Pancreas (tissue), 10 donors: ENCODE measurements at regions not wholly inside any gene's neighbourhood (a gene's known extent, or its start where the extent isn't known, plus 50 kb on each side); places are given as distances from the start of the nearest gene placed in this dataset.
"Not testable (repeated sequence)": the region's sequence is repeated elsewhere in the genome, so short reads cannot be mapped to it uniquely, and the experiment has no call there.

Source experiments
- ATAC-seq, 4 donors: fragments of 200-7000 bp; cut with Tn5 transposase; one replicate each; pipeline versions ENCODE4 v1.8.0 to v1.9.1; 2020; ENCODE audit warnings: mild to moderate bottlenecking in 4 of 4, moderate library complexity in 4 of 4
- DNase-seq, 6 donors: peaks; one replicate each; pipeline ENCODE4 v3.0.0-alpha.2; 2020
- FAIRE-seq: peaks from 2 replicates; lab custom pipeline; 2012; peaks lifted over from hg19 to GRCh38; lab: Jason Lieb, UNC
- H3K27ac ChIP-seq, 4 donors: fragments of 200-600 bp; sonication (generic); 1 replicate in 3 of 4; 2 replicates in 1 of 4; pipeline versions ENCODE4 v1.5.0 to v1.8.0; 2020
- H3K27me3 ChIP-seq, 4 donors: fragments of 200-600 bp; one replicate each; pipeline ENCODE4 v1.8.0; 2021
- H3K36me3 ChIP-seq, 3 donors: fragments of 200-600 bp; sonication (generic) in 1 of 3; one replicate each; pipeline versions ENCODE4 v1.5.0 to v1.8.0; 2020 to 2021
- H3K4me1 ChIP-seq, 3 donors: fragments of 200-600 bp; one replicate each; pipeline ENCODE4 v1.8.0; 2021
- H3K4me3 ChIP-seq, 4 donors: fragments of 200-600 bp; sonication (generic) in 2 of 4; one replicate each; pipeline versions ENCODE4 v1.5.0 to v1.8.0; 2020 to 2021
- H3K9me3 ChIP-seq, 4 donors: fragments of 200-600 bp; one replicate each; pipeline ENCODE4 v1.8.0; 2021
- WGBS, 2 donors: extraction: QIAGEN DNeasy Blood & Tissue Kit; methylation state at CpG; one replicate each; pipeline ENCODE4 v1.1.7; 2013; 5-methylcytosine and 5-hydroxymethylcytosine counted together
- intact Hi-C, 3 donors: fragments of 100-400 bp; cut with DNase I; formaldehyde crosslinking; loops; one replicate each; pipeline versions ENCODE4 v1.11.1 to v1.14.2; 2022
- TF ChIP-seq, protein P1 (sequence below), 4 donors: fragments of 200-600 bp; sonication (generic) in 3 of 4; IDR thresholded peaks; one replicate each; pipeline versions ENCODE4 v1.5.0 to v1.8.0; 2021; ENCODE audit warnings: antibody characterized with exemption in 4 of 4
- donor health status: healthy with polysubstance abuse.
- donor health status: DM: no; HTN: no; CAD: no; lungs with moderate emphysema.
- donor health status: DM: no; HTN: no; CAD: no.
- donor health status: control.
- donor health status: control.
- donor health status: Bipolar disorder and iron deficiency.
- donor health status: DM: yes; HTN: yes; CAD: no.
- donor health status: DM: no; HTN: no; CAD: no.
- donor health status: DM: no; HTN: no; CAD: no.
- donor health status: DM: yes; HTN: yes; CAD: no.

DNA sequence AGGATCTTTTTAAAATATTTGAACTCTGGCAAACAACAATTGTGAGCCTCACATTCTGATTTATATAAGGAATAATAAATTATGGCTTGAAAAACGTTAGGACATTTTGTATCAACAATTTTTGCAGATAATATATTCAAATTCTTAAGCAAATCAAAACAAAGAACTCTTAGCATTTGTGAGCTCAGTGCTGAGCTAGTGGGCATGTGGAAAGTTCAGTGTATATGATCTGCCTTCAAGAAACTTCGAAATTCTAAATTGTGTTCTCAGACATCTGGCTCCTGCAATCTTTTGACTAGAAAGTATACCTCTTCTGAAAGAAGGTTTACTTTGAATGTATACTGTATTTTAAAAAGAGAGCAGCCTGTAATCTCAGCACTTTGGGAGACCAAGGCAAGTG, 122.3 kb upstream of the NEIL3 start:
- no peaks in the 10 kb centered on the region for H3K27me3 ChIP-seq
- H3K4me3 ChIP-seq: no peak overlapping the region
- no peak for ATAC-seq
- TF ChIP-seq, protein P1, sequence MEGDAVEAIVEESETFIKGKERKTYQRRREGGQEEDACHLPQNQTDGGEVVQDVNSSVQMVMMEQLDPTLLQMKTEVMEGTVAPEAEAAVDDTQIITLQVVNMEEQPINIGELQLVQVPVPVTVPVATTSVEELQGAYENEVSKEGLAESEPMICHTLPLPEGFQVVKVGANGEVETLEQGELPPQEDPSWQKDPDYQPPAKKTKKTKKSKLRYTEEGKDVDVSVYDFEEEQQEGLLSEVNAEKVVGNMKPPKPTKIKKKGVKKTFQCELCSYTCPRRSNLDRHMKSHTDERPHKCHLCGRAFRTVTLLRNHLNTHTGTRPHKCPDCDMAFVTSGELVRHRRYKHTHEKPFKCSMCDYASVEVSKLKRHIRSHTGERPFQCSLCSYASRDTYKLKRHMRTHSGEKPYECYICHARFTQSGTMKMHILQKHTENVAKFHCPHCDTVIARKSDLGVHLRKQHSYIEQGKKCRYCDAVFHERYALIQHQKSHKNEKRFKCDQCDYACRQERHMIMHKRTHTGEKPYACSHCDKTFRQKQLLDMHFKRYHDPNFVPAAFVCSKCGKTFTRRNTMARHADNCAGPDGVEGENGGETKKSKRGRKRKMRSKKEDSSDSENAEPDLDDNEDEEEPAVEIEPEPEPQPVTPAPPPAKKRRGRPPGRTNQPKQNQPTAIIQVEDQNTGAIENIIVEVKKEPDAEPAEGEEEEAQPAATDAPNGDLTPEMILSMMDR (IDR thresholded peaks at IDR 0.05): no peak
- DNase-seq: no peak
- intact Hi-C loops: no loop called here
- no peak overlapping the region for H3K27ac ChIP-seq
- no peaks in the 10 kb centered on the region for H3K36me3 ChIP-seq
- 38 to 51% methylated on average over 2 of the region's 2 CpGs for WGBS, 2 donors
- peaks cover 0 to 11% (median 7%) of the 10 kb centered on the region in 3 donors for H3K4me1 ChIP-seq
- FAIRE-seq: no peak
- no peaks in the 10 kb centered on the region for H3K9me3 ChIP-seq

DNA sequence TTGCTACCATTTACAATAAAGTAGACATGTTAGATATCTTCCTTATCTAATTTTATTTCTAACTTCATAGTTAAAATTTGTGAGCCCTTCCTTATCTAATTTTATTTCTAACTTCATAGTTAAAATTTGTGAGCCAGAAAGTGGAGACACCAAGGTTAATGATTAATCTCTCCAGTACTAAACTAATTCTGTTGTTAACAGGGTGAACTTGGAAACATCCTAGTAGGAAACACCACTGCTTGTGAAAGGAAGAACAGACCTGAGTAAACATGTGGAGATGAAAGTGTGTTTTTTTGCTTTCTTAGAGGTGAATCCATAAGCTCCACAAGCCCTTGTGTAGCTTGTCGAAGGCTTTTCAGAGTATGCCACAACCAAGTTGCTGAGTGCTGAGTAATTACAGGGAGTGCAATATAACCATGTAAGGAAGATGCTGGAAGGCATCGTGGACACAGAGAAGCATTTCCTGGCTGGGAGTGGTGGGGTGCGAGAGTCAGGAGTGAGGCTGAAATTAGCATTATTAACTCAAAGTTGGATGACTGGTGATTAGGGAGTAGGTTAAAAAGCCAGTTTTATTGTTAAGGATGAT, 118.6 kb upstream of the NEIL3 start:
- H3K4me1 ChIP-seq: peaks cover 0 to 11% (median 7%) of the 10 kb centered on the region in 3 donors
- ATAC-seq: peak in 3 of 4 donors; percentile 27 to 49 (median 38)
- H3K27me3 ChIP-seq: no peaks in the 10 kb centered on the region
- no peak overlapping the region for H3K27ac ChIP-seq
- 13 to 15% methylated on average over 3 of the region's 3 CpGs for WGBS, 2 donors
- intact Hi-C loops: no loop called here
- no peak for FAIRE-seq
- TF ChIP-seq, protein P1 (IDR thresholded peaks at IDR 0.05): no peak
- DNase-seq: no peak
- no peaks in the 10 kb centered on the region for H3K36me3 ChIP-seq
- H3K4me3 ChIP-seq: no peak overlapping the region
- no peaks in the 10 kb centered on the region for H3K9me3 ChIP-seq

DNA sequence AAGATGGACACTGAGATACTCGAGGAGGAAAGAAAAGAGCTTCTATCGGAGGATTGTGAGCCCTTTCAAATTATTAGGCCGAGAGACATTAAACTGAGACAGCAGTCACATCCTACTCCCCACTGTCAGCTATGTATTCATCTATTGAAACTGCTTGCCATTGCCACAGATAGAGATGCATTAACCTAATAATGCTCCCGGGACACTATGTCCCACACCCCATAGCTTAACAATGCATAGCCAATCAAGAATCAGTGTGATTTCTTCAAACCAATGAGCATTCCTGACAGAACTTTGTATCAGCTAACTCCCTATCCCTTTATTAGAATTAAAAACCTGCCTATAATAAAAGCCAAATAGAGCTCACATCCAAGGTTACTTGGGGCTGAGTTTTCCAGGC, 118.1 kb upstream of the NEIL3 start:
- intact Hi-C loops: no loop called here
- Histone ChIP-seq H3K4me3 (no peak overlapping the region), H3K9me3 (no peaks in the 10 kb centered on the region), H3K4me1 (peaks cover 0 to 11% (median 7%) of the 10 kb centered on the region in 3 donors), H3K36me3 (no peaks in the 10 kb centered on the region), H3K27ac (no peak overlapping the region), H3K27me3 (no peaks in the 10 kb centered on the region)
- WGBS, 2 donors: 55 to 60% methylated on average over 4 of the region's 4 CpGs
- FAIRE-seq (no peak), DNase-seq (no peak), ATAC-seq (no peak)
- TF ChIP-seq, protein P1 (IDR thresholded peaks at IDR 0.05): no peak

DNA sequence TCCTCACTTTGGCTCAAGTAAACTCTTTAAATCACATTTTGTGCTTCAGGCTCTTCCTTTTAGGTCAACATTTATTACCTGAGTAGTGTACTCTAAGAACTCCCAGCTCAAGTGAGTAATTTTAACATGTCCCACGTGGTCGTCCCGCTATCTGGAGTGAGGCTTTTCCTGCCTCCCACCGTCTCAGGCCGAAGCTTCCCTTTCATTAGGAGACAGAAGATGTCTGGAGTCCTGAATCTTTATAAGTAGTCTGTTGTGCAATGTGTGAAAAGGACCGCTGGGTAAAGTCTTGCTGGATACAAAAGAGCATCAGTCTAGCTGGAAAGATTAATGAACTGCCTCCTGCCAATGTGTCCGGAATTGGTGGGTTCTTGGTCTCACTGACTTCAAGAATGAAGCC, 117.7 kb upstream of the NEIL3 start:
- Histone ChIP-seq H3K36me3 (no peaks in the 10 kb centered on the region), H3K27ac (no peak overlapping the region), H3K27me3 (no peaks in the 10 kb centered on the region), H3K9me3 (no peaks in the 10 kb centered on the region), H3K4me1 (peaks cover 0 to 11% (median 7%) of the 10 kb centered on the region in 3 donors), H3K4me3 (no peak overlapping the region)
- FAIRE-seq: no peak
- TF ChIP-seq, protein P1 (IDR thresholded peaks at IDR 0.05): no peak
- no peak for ATAC-seq
- WGBS, 2 donors: 73 to 90% methylated on average over 7 of the region's 7 CpGs
- DNase-seq: no peak
- intact Hi-C loops: no loop called here

DNA sequence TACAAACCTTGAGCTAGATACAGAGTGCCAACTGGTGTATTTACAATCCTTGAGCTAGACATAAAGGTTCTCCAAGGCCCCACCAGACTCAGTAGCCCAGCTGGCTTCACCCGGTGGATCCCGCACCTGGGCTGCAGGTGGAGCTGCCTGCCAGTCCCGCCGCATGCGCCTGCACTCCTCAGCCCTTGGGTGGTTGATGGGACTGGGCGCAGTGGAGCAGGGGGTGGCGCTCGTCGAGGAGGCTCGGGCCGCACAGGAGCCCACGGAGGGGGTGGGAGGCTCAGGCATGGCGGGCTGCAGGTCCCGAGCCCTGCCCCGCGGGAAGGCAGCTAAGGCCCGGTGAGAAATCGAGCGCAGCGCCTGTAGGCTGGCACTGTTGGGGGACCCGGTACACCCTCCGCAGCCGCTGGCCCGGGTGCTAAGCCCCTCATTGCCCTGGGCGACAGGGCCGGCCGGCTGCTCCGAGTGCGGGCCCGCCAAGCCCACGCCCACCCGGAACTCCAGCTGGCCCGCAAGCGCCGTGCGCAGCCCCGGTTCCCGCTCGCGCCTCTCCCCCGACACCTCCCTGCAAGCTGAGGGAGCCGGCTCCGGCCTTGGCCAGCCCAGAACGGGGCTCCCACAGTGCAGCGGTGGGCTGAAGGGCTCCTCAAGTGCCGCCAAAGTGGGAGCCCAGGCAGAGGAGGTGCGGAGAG, 116.5 kb upstream of the NEIL3 start:
- WGBS, 2 donors: 93 to 95% methylated on average over 40 to 47 of the region's 47 CpGs
- H3K27me3 ChIP-seq, H3K4me3 ChIP-seq, H3K9me3 ChIP-seq, intact Hi-C loops, FAIRE-seq, ATAC-seq, H3K27ac ChIP-seq, H3K36me3 ChIP-seq: not testable (repeated sequence)
- DNase-seq: peak in 2 of 6 donors; percentile 39 to 67
- peaks cover 0 to 11% (median 7%) of the 10 kb centered on the region in 3 donors for H3K4me1 ChIP-seq
